ENCODE measurements at regions not wholly inside any gene's neighbourhood (a gene's known extent, or its start where the extent isn't known, plus 50 kb on each side); places are given as distances from the start of the nearest gene placed in this dataset.
A peak's percentile ranks its signal among the peaks of the same experiment; 100 is the strongest.
"Not testable (repeated sequence)": the region's sequence is repeated elsewhere in the genome, so short reads cannot be mapped to it uniquely, and the experiment has no call there.

- not testable (repeated sequence) for ATAC-seq
Observed at GRCh38 chr21:31819692-31820091, 53.1 kb upstream of the HUNK start.

- not testable (repeated sequence) for ATAC-seq
Observed at GRCh38 chr21:31814356-31814755, 58.5 kb upstream of the HUNK start.

GRCh38 chr21:31813862-31814261 is 59.0 kb upstream of the HUNK start:
- ATAC-seq, result no peak

GRCh38 chr21:31804008-31804394 is 68.8 kb upstream of the HUNK start:
- ATAC-seq, result no peak

- ATAC-seq, result peak; percentile 27
Observed at GRCh38 chr21:31803039-31804007, 69.5 kb upstream of the HUNK start.

- ATAC-seq, result no peak
Observed at GRCh38 chr21:31802331-31802730, 70.4 kb upstream of the SCAF4 start.

- ATAC-seq, result no peak
Observed at GRCh38 chr21:31801551-31802219, 69.8 kb upstream of the SCAF4 start.

GRCh38 chr21:31798842-31799704 is 67.2 kb upstream of the SCAF4 start:
- ATAC-seq, result peak; percentile 91

- ATAC-seq, result peak; percentile 53
Observed at GRCh38 chr21:31795992-31796391, 64.1 kb upstream of the SCAF4 start.

GRCh38 chr21:31790420-31790819 is 58.5 kb upstream of the SCAF4 start:
- ATAC-seq, result not testable (repeated sequence)

- no peak for ATAC-seq
Observed at GRCh38 chr21:31788581-31788980, 56.7 kb upstream of the SCAF4 start.

GRCh38 chr21:31787691-31788090 is 55.8 kb upstream of the SCAF4 start:
- ATAC-seq, result not testable (repeated sequence)

- ATAC-seq, result no peak
Observed at GRCh38 chr21:31786164-31786920, 54.4 kb upstream of the SCAF4 start.

- ATAC-seq, result peak; percentile 68
Observed at GRCh38 chr21:31785237-31786163, 53.6 kb upstream of the SCAF4 start.

- ATAC-seq, result peak; percentile 33
Observed at GRCh38 chr21:31781737-31782136, 49.8 kb upstream of the SCAF4 start.

All from esophagus mucosa (tissue), 1 donor.